GM21723 (cell line): ENCODE measurements at regions not wholly inside any gene's neighbourhood (a gene's known extent, or its start where the extent isn't known, plus 50 kb on each side); places are given as distances from the start of the nearest gene placed in this dataset.

Experiments
- ATAC-seq: cut with Tn5 transposase; IDR thresholded peaks from one replicate; pipeline ENCODE4 v1.9.1; 2021; ENCODE audit warnings: mild to moderate bottlenecking, moderate library complexity; ENCODE audit not compliant: unreplicated experiment

- ATAC-seq: no peak
These were observed 144.1 kb upstream of the BTG1 start for GRCh38 chr12:92289629-92290349.

GRCh38 chr12:92288561-92288960 is 142.9 kb upstream of the BTG1 start:
- ATAC-seq: no peak

- no peak for ATAC-seq
These were observed 132.8 kb upstream of the BTG1 start for GRCh38 chr12:92278378-92278828.

- ATAC-seq: no peak
These were observed 132.1 kb upstream of the BTG1 start for GRCh38 chr12:92277795-92278194.

GRCh38 chr12:92276276-92276675 is 130.6 kb upstream of the BTG1 start:
- ATAC-seq: no peak

GRCh38 chr12:92275443-92276154 is 130.0 kb upstream of the BTG1 start:
- ATAC-seq: no peak

GRCh38 chr12:92273076-92273475 is 127.4 kb upstream of the BTG1 start:
- no peak for ATAC-seq

- no peak for ATAC-seq
These were observed 126.7 kb upstream of the BTG1 start for GRCh38 chr12:92272061-92272964.

- no peak for ATAC-seq
These were observed 125.7 kb upstream of the BTG1 start for GRCh38 chr12:92271341-92271740.

- no peak for ATAC-seq
These were observed 124.9 kb upstream of the BTG1 start for GRCh38 chr12:92270521-92270920.

GRCh38 chr12:92268946-92269345 is 123.3 kb upstream of the BTG1 start:
- no peak for ATAC-seq

- no peak for ATAC-seq
These were observed 116.0 kb upstream of the BTG1 start for GRCh38 chr12:92261692-92262091.

GRCh38 chr12:92261071-92261470 is 115.4 kb upstream of the BTG1 start:
- no peak for ATAC-seq

- ATAC-seq: no peak
These were observed 114.1 kb upstream of the BTG1 start for GRCh38 chr12:92259696-92260251.

- ATAC-seq: no peak
These were observed 113.6 kb upstream of the BTG1 start for GRCh38 chr12:92259291-92259690.

- no peak for ATAC-seq
These were observed 111.6 kb upstream of the BTG1 start for GRCh38 chr12:92257261-92257660.

- ATAC-seq: no peak
These were observed 110.1 kb upstream of the BTG1 start for GRCh38 chr12:92255741-92256140.

- ATAC-seq: no peak
These were observed 107.7 kb upstream of the BTG1 start for GRCh38 chr12:92253301-92253700.

- ATAC-seq: no peak
These were observed 103.3 kb upstream of the BTG1 start for GRCh38 chr12:92248977-92249376.

- ATAC-seq: no peak
These were observed 98.4 kb upstream of the BTG1 start for GRCh38 chr12:92244036-92244435.

- ATAC-seq: no peak
These were observed 97.3 kb upstream of the BTG1 start for GRCh38 chr12:92242907-92243306.
